ENCODE measurements at regions not wholly inside any gene's neighbourhood (a gene's known extent, or its start where the extent isn't known, plus 50 kb on each side); places are given as distances from the start of the nearest gene placed in this dataset.

DNA sequence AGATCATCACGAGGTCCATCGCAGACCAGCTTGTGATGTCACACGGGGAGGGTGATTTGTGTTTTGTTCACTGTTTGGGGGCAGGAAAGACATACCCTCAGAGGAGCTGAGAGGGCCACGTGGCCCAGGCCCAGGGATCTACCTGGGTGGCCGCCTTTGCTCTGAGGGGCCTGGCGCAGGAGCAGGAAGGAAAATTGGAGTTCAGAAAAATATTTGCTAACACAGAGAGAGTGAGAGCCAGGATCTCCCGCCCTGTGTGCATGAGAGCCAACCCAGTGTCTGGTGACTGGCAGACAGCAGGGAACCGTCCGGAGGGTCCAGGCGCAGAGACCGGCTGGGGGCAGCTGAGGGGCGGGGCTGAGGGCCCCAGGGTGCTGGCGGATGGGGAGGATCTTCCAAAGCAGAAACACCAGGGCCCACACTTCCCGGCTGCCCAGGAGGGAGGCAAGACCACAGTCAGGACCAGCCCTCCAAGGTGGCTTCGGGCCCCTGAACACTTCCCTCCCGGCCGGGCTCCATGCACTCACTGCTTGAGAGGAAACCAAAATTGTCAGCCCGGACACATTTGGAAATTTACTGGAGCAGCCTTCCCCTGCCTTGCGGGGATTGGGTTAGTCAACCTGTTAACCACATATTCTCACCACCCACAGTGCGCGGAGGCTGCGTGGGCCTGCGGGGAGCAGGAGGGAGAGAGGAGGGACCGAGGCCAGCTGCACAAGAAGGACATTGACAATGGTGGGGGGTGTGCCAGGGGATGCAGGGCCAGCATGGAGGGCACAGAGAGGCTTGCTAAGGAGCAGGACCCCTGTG, 52.6 kb downstream of the RBFOX3 start:
- Histone ChIP-seq H2AFZ (ENCODE audit: low read length) (no peak overlapping the region), H3K4me2 (ENCODE audit: insufficient read depth, insufficient read length, low read length) (no peak overlapping the region), H3K23ac (ENCODE audit: insufficient read length, low read depth, low read length) (no peak overlapping the region), H4K5ac (ENCODE audit: insufficient read length, low read depth, low read length) (no peak overlapping the region), H3K4me1 (ENCODE audit: insufficient read depth, low read length) (no peaks in the 10 kb centered on the region), H2BK5ac (ENCODE audit: insufficient read length, low read length) (no peak overlapping the region), H2BK20ac (ENCODE audit: low read depth, low read length, poor library complexity, severe bottlenecking) (no peak overlapping the region), H4K20me1 (ENCODE audit: control insufficient read depth, insufficient read depth, insufficient read length) (no peaks in the 10 kb centered on the region), H3K9ac (ENCODE audit: extremely low read depth, insufficient read length, low read length) (no peak overlapping the region), H4K8ac (replicated peaks; ENCODE audit: insufficient read length, low read depth, low read length) (no peak overlapping the region), H3K27ac (ENCODE audit: insufficient read length, low read depth, low read length) (no peak overlapping the region), H3K56ac (ENCODE audit: insufficient read length, low read depth, low read length) (no peak overlapping the region), H2BK120ac (ENCODE audit: low read depth, low read length, poor library complexity, severe bottlenecking) (no peak overlapping the region), H3K9me3 (ENCODE audit: control insufficient read depth, low read depth, low read length) (no peaks in the 10 kb centered on the region), H2BK12ac (ENCODE audit: insufficient read length, low read depth, low read length) (no peak overlapping the region), H2AK5ac (ENCODE audit: insufficient read length, low read length) (no peak overlapping the region), H3T11ph (ENCODE audit: low read length) (no peak overlapping the region), H3K23me2 (ENCODE audit: insufficient read length, low read depth, low read length, poor library complexity, severe bottlenecking) (no peaks in the 10 kb centered on the region), H4K91ac (ENCODE audit: insufficient read length, low read depth, low read length) (no peak overlapping the region), H3K4ac (ENCODE audit: low read depth, low read length) (no peak overlapping the region), H3K18ac (ENCODE audit: insufficient read length, low read depth, low read length) (no peak overlapping the region), H3K79me2 (ENCODE audit: insufficient read depth, low read length) (no peaks in the 10 kb centered on the region), H3K14ac (ENCODE audit: insufficient read depth, low read length) (no peak overlapping the region), H3K27me3 (ENCODE audit: insufficient read depth, low read length) (no peaks in the 10 kb centered on the region), H3K79me1 (ENCODE audit: insufficient read depth, low read depth, low read length, poor library complexity, severe bottlenecking) (no peaks in the 10 kb centered on the region), H2BK15ac (ENCODE audit: low read depth, low read length) (no peak overlapping the region)
- Mint-ChIP-seq H3K9me3 (peaks cover 5 to 7% of the 10 kb centered on the region in 2 experiments; a peak in 4 of 5 replicates), H3K27ac (peak overlapping the region in 2 of 3 experiments; percentile 34 to 84; a peak in 1 of 7 replicates), H3K36me3 (ENCODE audit: insufficient read depth in 1 of 3, low read depth in 3 of 3) (peaks cover 0 to 5% (median 4%) of the 10 kb centered on the region in 3 experiments; a peak in 4 of 7 replicates), H3K27me3 (ENCODE audit: low read depth) (peaks cover 18% of the 10 kb centered on the region), H3K4me1 (peaks cover 12 to 14% of the 10 kb centered on the region in 2 experiments), H3K4me3 (no peak overlapping the region)
- TF ChIP-seq, protein P1, sequence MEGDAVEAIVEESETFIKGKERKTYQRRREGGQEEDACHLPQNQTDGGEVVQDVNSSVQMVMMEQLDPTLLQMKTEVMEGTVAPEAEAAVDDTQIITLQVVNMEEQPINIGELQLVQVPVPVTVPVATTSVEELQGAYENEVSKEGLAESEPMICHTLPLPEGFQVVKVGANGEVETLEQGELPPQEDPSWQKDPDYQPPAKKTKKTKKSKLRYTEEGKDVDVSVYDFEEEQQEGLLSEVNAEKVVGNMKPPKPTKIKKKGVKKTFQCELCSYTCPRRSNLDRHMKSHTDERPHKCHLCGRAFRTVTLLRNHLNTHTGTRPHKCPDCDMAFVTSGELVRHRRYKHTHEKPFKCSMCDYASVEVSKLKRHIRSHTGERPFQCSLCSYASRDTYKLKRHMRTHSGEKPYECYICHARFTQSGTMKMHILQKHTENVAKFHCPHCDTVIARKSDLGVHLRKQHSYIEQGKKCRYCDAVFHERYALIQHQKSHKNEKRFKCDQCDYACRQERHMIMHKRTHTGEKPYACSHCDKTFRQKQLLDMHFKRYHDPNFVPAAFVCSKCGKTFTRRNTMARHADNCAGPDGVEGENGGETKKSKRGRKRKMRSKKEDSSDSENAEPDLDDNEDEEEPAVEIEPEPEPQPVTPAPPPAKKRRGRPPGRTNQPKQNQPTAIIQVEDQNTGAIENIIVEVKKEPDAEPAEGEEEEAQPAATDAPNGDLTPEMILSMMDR (conservative IDR thresholded peaks at IDR 0.05): no peak
- no peak for DNase-seq
- WGBS (ENCODE audit: extremely low coverage, insufficient read length, low lambda C conversion rate): no CpG with 5 or more reads among the region's 24 CpGs

Data from H9 (cell line).